NCI-H226 (cell line): ENCODE measurements at regions not wholly inside any gene's neighbourhood (a gene's known extent, or its start where the extent isn't known, plus 50 kb on each side); places are given as distances from the start of the nearest gene placed in this dataset.
A peak's percentile ranks its signal among the peaks of the same experiment; 100 is the strongest.

Experiments
- DNase-seq: peaks from one replicate; pipeline ENCODE4 v3.0.0-alpha.2; 2015

- DNase-seq: no peak
These were observed 441.2 kb upstream of the DSEL start for GRCh38 chr18:67957684-67958083.

- no peak for DNase-seq
These were observed 438.1 kb upstream of the DSEL start for GRCh38 chr18:67954594-67954993.

- no peak for DNase-seq
These were observed 434.6 kb upstream of the DSEL start for GRCh38 chr18:67951137-67951536.

- DNase-seq: no peak
These were observed 422.1 kb upstream of the DSEL start for GRCh38 chr18:67938660-67939059.

- DNase-seq: no peak
These were observed 419.1 kb upstream of the DSEL start for GRCh38 chr18:67935638-67936037.

GRCh38 chr18:67933271-67933670, 416.8 kb upstream of the DSEL start:
- no peak for DNase-seq

- no peak for DNase-seq
These were observed 415.8 kb upstream of the DSEL start for GRCh38 chr18:67932271-67932670.

GRCh38 chr18:67926929-67927864, 410.7 kb upstream of the DSEL start:
- no peak for DNase-seq

- DNase-seq: no peak
These were observed 408.1 kb upstream of the DSEL start for GRCh38 chr18:67924656-67925055.

- DNase-seq: no peak
These were observed 402.8 kb upstream of the DSEL start for GRCh38 chr18:67919316-67919715.

- DNase-seq: no peak
These were observed 399.6 kb upstream of the DSEL start for GRCh38 chr18:67916097-67916496.

- DNase-seq: no peak
These were observed 396.5 kb upstream of the DSEL start for GRCh38 chr18:67913040-67913439.

GRCh38 chr18:67901573-67901972, 385.1 kb upstream of the DSEL start:
- DNase-seq: no peak

- DNase-seq: no peak
These were observed 379.9 kb upstream of the DSEL start for GRCh38 chr18:67896451-67896850.

- DNase-seq: no peak
These were observed 377.4 kb upstream of the DSEL start for GRCh38 chr18:67893916-67894315.

GRCh38 chr18:67876871-67877270, 360.4 kb upstream of the DSEL start:
- no peak for DNase-seq

GRCh38 chr18:67875944-67876343, 359.4 kb upstream of the DSEL start:
- DNase-seq: peak; percentile 11

GRCh38 chr18:67875060-67875459, 358.5 kb upstream of the DSEL start:
- DNase-seq: no peak

GRCh38 chr18:67865400-67865799, 348.9 kb upstream of the DSEL start:
- no peak for DNase-seq

- peak; percentile 63 for DNase-seq
These were observed 348.3 kb upstream of the DSEL start for GRCh38 chr18:67864677-67865340.

GRCh38 chr18:67862069-67862468, 345.5 kb upstream of the DSEL start:
- no peak for DNase-seq

- no peak for DNase-seq
These were observed 337.8 kb upstream of the DSEL start for GRCh38 chr18:67854340-67854739.

- no peak for DNase-seq
These were observed 330.0 kb upstream of the DSEL start for GRCh38 chr18:67846422-67847098.

- no peak for DNase-seq
These were observed 328.5 kb upstream of the DSEL start for GRCh38 chr18:67845035-67845434.
